GM12892 (cell line): ENCODE measurements at regions not wholly inside any gene's neighbourhood (a gene's known extent, or its start where the extent isn't known, plus 50 kb on each side); places are given as distances from the start of the nearest gene placed in this dataset.

ENCODE experiments used
- POLR2AphosphoS5 ChIP-seq: IDR thresholded peaks from 2 replicates; pipeline ENCODE4 v1.6.1; 2011; ENCODE audit warnings: low read depth, low read length, control low read depth
- TAF1 ChIP-seq: IDR thresholded peaks from 2 replicates; pipeline ENCODE4 v1.6.1; 2011; ENCODE audit warnings: low read depth, mild to moderate bottlenecking, control low read depth, low read length, borderline replicate concordance

GRCh38 chr21:20083925-20084324 is 914.3 kb upstream of the NCAM2 start:
- no peak for TF ChIP-seq TAF1
- TF ChIP-seq POLR2AphosphoS5 = no peak
